Naive thymus-derived CD4-positive, alpha-beta T cell (primary cell): ENCODE measurements at regions not wholly inside any gene's neighbourhood (a gene's known extent, or its start where the extent isn't known, plus 50 kb on each side); places are given as distances from the start of the nearest gene placed in this dataset.
"Not testable (repeated sequence)": the region's sequence is repeated elsewhere in the genome, so short reads cannot be mapped to it uniquely, and the experiment has no call there.

ENCODE experiments used
- ATAC-seq: fragments of 150-1000 bp; cut with Tn5 transposase; 2 replicates; pipeline ENCODE4 v1.10.0; 2021; ENCODE audit warnings: mild to moderate bottlenecking, moderate library complexity
- CTCF ChIA-PET: fragments of 350-600 bp; sonication (Branson Sonifier 250); formaldehyde crosslinking; loops from one replicate; lab custom pipeline; 2021; ENCODE audit warnings: antibody characterized with exemption; lab: Charles Lee
- POLR2A ChIA-PET: fragments of 350-600 bp; sonication (Branson Sonifier 250); formaldehyde crosslinking; loops from one replicate; lab custom pipeline; 2021; ENCODE audit warnings: antibody characterized with exemption, inconsistent platforms; lab: Charles Lee
- DNase-seq, 9 donors: peaks; one replicate each; pipeline versions ENCODE4 v3.0.0 to v3.0.0-alpha.2; 2020 to 2022; ENCODE audit warnings: mixed read lengths in 1 of 9
- H3K27ac ChIP-seq: one replicate; pipeline ENCODE4 v1.7.0; 2013; ENCODE audit warnings: mild to moderate bottlenecking, low read depth, low read length, moderate library complexity
- H3K27me3 ChIP-seq, 2 donors: one replicate each; pipeline ENCODE4 v1.7.0; 2013; ENCODE audit warnings: low read length in 2 of 2, mild to moderate bottlenecking in 2 of 2, moderate library complexity in 2 of 2; ENCODE audit not compliant: control insufficient read depth in 2 of 2, insufficient read depth in 2 of 2
- H3K36me3 ChIP-seq, 3 experiments: 1 replicate in 2 of 3; 2 replicates in 1 of 3; pipeline ENCODE4 v1.7.0; 2013; ENCODE audit warnings: low read length in 3 of 3, mild to moderate bottlenecking in 3 of 3, moderate library complexity in 1 of 3; ENCODE audit not compliant: insufficient read depth in 3 of 3, control insufficient read depth in 2 of 3
- H3K4me1 ChIP-seq, 2 donors: one replicate each; pipeline ENCODE4 v1.7.0; 2013; ENCODE audit warnings: low read length in 2 of 2, mild to moderate bottlenecking in 2 of 2, moderate library complexity in 1 of 2; ENCODE audit not compliant: control insufficient read depth in 2 of 2, insufficient read depth in 2 of 2
- H3K4me3 ChIP-seq: 2 replicates; pipeline ENCODE4 v1.7.0; 2013; ENCODE audit warnings: mild to moderate bottlenecking, low read length
- H3K9me3 ChIP-seq, 3 experiments: 1 replicate in 2 of 3; 2 replicates in 1 of 3; pipeline ENCODE4 v1.7.0; 2013; ENCODE audit warnings: low read length in 3 of 3; ENCODE audit not compliant: control insufficient read depth in 2 of 3
- H3K27ac Mint-ChIP-seq, 9 donors: one replicate each; pipeline ENCODE4 v1.8.0; 2020 to 2022; ENCODE audit warnings: mixed read lengths in 9 of 9, mild to moderate bottlenecking in 8 of 9, moderate library complexity in 5 of 9, inconsistent platforms in 2 of 9
- H3K27me3 Mint-ChIP-seq, 5 donors: one replicate each; pipeline ENCODE4 v1.8.0; 2021 to 2022; ENCODE audit warnings: mixed read lengths in 5 of 5, mild to moderate bottlenecking in 1 of 5
- H3K36me3 Mint-ChIP-seq, 5 donors: one replicate each; pipeline ENCODE4 v1.8.0; 2020 to 2022; ENCODE audit warnings: mixed read lengths in 5 of 5, mild to moderate bottlenecking in 3 of 5, inconsistent platforms in 1 of 5
- H3K4me1 Mint-ChIP-seq, 7 donors: one replicate each; pipeline ENCODE4 v1.8.0; 2020 to 2022; ENCODE audit warnings: mixed read lengths in 7 of 7, mild to moderate bottlenecking in 3 of 7, inconsistent platforms in 1 of 7
- H3K4me3 Mint-ChIP-seq, 10 donors: one replicate each; pipeline ENCODE4 v1.8.0; 2020 to 2022; ENCODE audit warnings: mild to moderate bottlenecking in 10 of 10, mixed read lengths in 10 of 10, moderate library complexity in 6 of 10, inconsistent platforms in 2 of 10
- H3K9me3 Mint-ChIP-seq, 11 donors: one replicate each; pipeline ENCODE4 v1.8.0; 2020 to 2022; ENCODE audit warnings: mixed read lengths in 11 of 11, mild to moderate bottlenecking in 4 of 11, inconsistent platforms in 1 of 11, moderate library complexity in 1 of 11
- intact Hi-C, 2 donors: fragments of 100-400 bp; cut with micrococcal nuclease; formaldehyde crosslinking; loops; one replicate each; pipeline ENCODE4 v1.15.1; 2023

DNA sequence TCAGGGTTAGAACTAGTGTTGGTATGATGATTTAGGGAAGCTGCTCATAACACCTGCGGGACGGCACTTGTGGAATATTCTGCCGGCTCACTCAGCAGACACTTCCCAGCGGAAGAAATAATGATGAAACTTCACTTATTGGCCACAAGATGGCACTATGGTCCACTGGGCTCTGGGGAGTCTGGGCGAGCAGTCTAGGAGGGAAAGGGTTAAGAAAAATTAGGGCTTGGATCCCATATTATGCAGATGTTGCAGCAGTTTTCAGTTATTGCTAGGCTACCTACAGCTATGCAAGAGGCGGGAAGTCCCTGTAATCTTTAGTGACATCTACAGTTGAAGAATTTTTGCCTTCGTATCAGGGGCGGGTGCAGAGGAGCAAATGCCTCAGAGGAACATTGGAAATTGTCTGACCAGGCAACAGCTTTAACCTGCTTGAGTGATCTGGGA lies 238.7 kb upstream of the PRSS58 start:
- no peaks in the 10 kb centered on the region for H3K9me3 Mint-ChIP-seq
- Histone ChIP-seq H3K4me1 (peaks cover 5 to 46% of the 10 kb centered on the region in 2 donors), H3K4me3 (peak overlapping the region; percentile 30), H3K9me3 (no peaks in the 10 kb centered on the region), H3K27ac (peak overlapping the region; percentile 64), H3K36me3 (no peaks in the 10 kb centered on the region), H3K27me3 (no peaks in the 10 kb centered on the region)
- H3K4me1 Mint-ChIP-seq: peaks cover 15 to 72% (median 65%) of the 10 kb centered on the region in 7 donors
- intact Hi-C loops: loop anchor here (1.0 to 5.0 kb wide), 8 partner anchors 13 to 315 kb away; no protein-coding TSS in a partner anchor
- CTCF ChIA-PET: interaction anchor here (1.1 to 8.6 kb wide), 20 partner anchors 8 to 314 kb away, joined by 3 to 79 read pairs (median 8); no protein-coding TSS in a partner anchor
- H3K36me3 Mint-ChIP-seq: no peaks in the 10 kb centered on the region
- H3K4me3 Mint-ChIP-seq: peak overlapping the region; percentile 41 to 85 (median 70)
- DNase-seq: peak in 7 of 9 donors; percentile 39 to 58 (median 45)
- H3K27me3 Mint-ChIP-seq: peaks cover 0 to 9% (median 0%) of the 10 kb centered on the region in 5 donors
- H3K27ac Mint-ChIP-seq: peak overlapping the region; percentile 33 to 93 (median 77)
- peak; percentile 71 for ATAC-seq
- POLR2A ChIA-PET: interaction anchor here (0.6 to 6.5 kb wide), 10 partner anchors 13 to 339 kb away, joined by 3 to 51 read pairs (median 6); no protein-coding TSS in a partner anchor

DNA sequence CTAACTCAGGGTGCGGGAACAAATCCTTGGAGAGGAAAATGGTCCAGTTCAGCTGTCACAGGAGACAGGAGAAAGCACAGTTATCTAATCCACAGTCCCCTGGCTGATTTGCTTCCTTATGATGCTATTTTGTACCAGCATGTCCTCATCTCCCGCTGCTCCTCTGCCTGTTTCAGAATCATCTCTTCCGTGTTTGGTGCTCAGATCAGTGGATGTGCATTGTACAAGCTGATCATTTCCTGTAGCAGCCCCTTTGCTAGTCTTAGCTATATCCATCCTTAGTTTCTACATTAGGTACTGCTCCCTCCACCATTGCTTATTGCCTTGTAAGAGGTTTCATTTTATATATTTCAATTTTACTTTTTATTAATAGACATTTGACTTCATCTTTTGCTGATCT lies 238.0 kb upstream of the PRSS58 start:
- intact Hi-C loops: loop anchor here (1.0 to 5.0 kb wide), 8 partner anchors 13 to 315 kb away; no protein-coding TSS in a partner anchor
- Mint-ChIP-seq H3K4me3 (peak overlapping the region in 5 of 10 donors; percentile 51 to 85 (median 72)), H3K4me1 (peaks cover 15 to 69% (median 64%) of the 10 kb centered on the region in 7 donors), H3K27ac (peak overlapping the region in 5 of 9 donors; percentile 36 to 93 (median 70))
- H3K27me3 ChIP-seq, H3K36me3 Mint-ChIP-seq, H3K9me3 ChIP-seq, H3K36me3 ChIP-seq, ATAC-seq, H3K9me3 Mint-ChIP-seq, H3K27me3 Mint-ChIP-seq, H3K4me3 ChIP-seq, H3K27ac ChIP-seq, DNase-seq: not testable (repeated sequence)
- CTCF ChIA-PET: interaction anchor here (0.7 to 8.6 kb wide), 13 partner anchors 11 to 316 kb away, joined by 3 to 79 read pairs (median 12); no protein-coding TSS in a partner anchor
- POLR2A ChIA-PET: interaction anchor here (0.6 to 6.5 kb wide), 5 partner anchors 13 to 340 kb away, joined by 3 to 51 read pairs (median 8); no protein-coding TSS in a partner anchor
- peaks cover 3 to 39% of the 10 kb centered on the region in 2 donors for H3K4me1 ChIP-seq

DNA sequence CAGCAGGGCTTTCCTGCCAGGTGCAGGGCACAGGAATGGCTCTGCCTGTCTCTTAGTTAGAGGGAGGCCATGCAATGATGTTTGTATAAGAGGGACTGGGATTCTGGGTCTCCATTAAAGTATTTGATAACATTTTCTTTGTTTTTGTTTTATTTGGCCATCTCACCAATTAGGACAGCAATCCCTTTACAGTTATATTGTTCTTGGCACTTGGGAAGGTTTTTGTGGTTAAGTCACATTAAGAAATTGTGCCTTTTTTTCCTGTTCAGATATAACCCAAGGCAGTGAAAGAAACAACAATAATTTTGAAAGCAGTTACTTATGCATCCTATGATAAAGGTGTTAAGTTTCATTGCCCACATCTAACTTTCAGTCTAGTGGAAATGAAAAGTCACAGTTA lies 237.4 kb upstream of the PRSS58 start:
- H3K4me3 ChIP-seq, H3K27ac ChIP-seq, H3K36me3 Mint-ChIP-seq, DNase-seq, POLR2A ChIA-PET, H3K27me3 ChIP-seq, H3K27me3 Mint-ChIP-seq, H3K9me3 Mint-ChIP-seq, ATAC-seq, H3K36me3 ChIP-seq, H3K9me3 ChIP-seq: not testable (repeated sequence)
- peaks cover 15 to 63% (median 59%) of the 10 kb centered on the region in 7 donors for H3K4me1 Mint-ChIP-seq
- H3K4me3 Mint-ChIP-seq: peak overlapping the region in 1 of 10 donors; percentile 64
- H3K27ac Mint-ChIP-seq: peak overlapping the region in 4 of 9 donors; percentile 31 to 93 (median 53)
- intact Hi-C loops: loop anchor here in 1 of 2 donors (5.0 kb wide), 1 partner anchor 33 kb away; no protein-coding TSS in a partner anchor
- H3K4me1 ChIP-seq: peaks cover 0 to 34% of the 10 kb centered on the region in 2 donors
- CTCF ChIA-PET: interaction anchor here (0.7 to 8.6 kb wide), 13 partner anchors 10 to 341 kb away, joined by 3 to 79 read pairs (median 7); no protein-coding TSS in a partner anchor

DNA sequence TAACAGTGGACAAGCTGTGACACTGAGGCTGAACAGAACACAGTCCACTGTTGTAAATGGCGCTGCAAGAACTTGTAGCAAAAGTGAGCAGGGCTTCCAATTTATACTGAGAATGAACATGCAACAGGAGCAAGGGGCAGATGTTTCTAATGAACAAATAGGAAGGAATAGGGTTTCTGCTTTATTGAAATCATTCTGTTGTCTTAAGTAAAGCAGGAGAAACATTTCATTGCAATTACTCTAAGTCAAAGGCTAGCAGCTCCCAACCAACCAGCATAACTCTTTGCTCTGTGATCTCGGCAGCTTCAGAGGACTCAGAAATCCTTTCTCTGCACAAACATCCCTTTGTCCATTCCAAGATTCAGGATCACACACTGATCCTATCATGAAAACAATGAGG lies 236.2 kb upstream of the PRSS58 start:
- no peak overlapping the region for H3K27ac ChIP-seq
- H3K36me3 ChIP-seq: no peaks in the 10 kb centered on the region
- no peaks in the 10 kb centered on the region for H3K27me3 ChIP-seq
- ATAC-seq (no peak), DNase-seq (no peak)
- H3K4me1 Mint-ChIP-seq: peaks cover 12 to 50% (median 46%) of the 10 kb centered on the region in 7 donors
- peak overlapping the region in 1 of 9 donors; percentile 33 for H3K27ac Mint-ChIP-seq
- H3K4me1 ChIP-seq: peaks cover 0 to 21% of the 10 kb centered on the region in 2 donors
- H3K36me3 Mint-ChIP-seq: no peaks in the 10 kb centered on the region
- intact Hi-C loops: no loop called here
- H3K9me3 Mint-ChIP-seq: no peaks in the 10 kb centered on the region
- H3K9me3 ChIP-seq: no peaks in the 10 kb centered on the region
- POLR2A ChIA-PET: no interaction called here
- H3K4me3 ChIP-seq: no peak overlapping the region
- CTCF ChIA-PET: interaction anchor here (0.9 to 8.6 kb wide), 5 partner anchors 9 to 342 kb away, joined by 3 to 79 read pairs (median 6); no protein-coding TSS in a partner anchor
- H3K4me3 Mint-ChIP-seq: no peak overlapping the region
- H3K27me3 Mint-ChIP-seq: peaks cover 0 to 14% (median 0%) of the 10 kb centered on the region in 5 donors

DNA sequence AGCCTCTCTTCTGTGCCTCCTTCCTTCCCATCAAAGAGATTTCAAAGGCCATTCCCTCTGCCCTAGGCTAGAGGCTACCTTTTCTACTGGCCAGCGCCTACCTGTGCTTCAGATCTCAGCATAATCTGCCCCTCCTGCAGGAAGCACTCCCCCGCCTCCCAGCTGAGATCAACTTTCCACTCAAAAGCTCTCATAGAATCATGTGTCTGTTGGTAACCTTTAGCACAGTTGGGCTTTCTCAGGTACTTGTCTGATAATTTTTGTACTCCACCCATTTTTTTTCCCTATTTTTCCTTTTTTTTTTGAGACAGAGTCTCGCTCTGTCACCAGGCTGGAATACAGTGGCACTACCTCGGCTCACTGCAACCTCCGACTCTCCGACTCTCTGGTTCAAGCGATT lies 231.0 kb upstream of the PRSS58 start:
- H3K9me3 Mint-ChIP-seq: no peaks in the 10 kb centered on the region
- peak overlapping the region in 1 of 10 donors; percentile 49 for H3K4me3 Mint-ChIP-seq
- no peaks in the 10 kb centered on the region for H3K36me3 Mint-ChIP-seq
- CTCF ChIA-PET: interaction anchor here (1.8 kb wide), 1 partner anchor 9 kb away, joined by 9 read pairs; no protein-coding TSS in a partner anchor
- intact Hi-C loops: loop anchor here in 1 of 2 donors (10.0 kb wide), 1 partner anchor 514 kb away; the partner anchor contains the start of gene TAS2R38
- no peaks in the 10 kb centered on the region for H3K27me3 ChIP-seq
- H3K27ac ChIP-seq: no peak overlapping the region
- POLR2A ChIA-PET: interaction anchor here (1.8 kb wide), 1 partner anchor 318 kb away, joined by 3 read pairs; no protein-coding TSS in a partner anchor
- H3K4me1 ChIP-seq: peaks cover 0 to 4% of the 10 kb centered on the region in 2 donors
- H3K9me3 ChIP-seq: no peaks in the 10 kb centered on the region
- DNase-seq (no peak), ATAC-seq (no peak)
- H3K4me1 Mint-ChIP-seq: peaks cover 6 to 69% (median 50%) of the 10 kb centered on the region in 7 donors
- peaks cover 0 to 5% (median 0%) of the 10 kb centered on the region in 5 donors for H3K27me3 Mint-ChIP-seq
- H3K4me3 ChIP-seq: no peak overlapping the region
- no peaks in the 10 kb centered on the region for H3K36me3 ChIP-seq
- H3K27ac Mint-ChIP-seq: peak overlapping the region in 5 of 9 donors; percentile 3 to 78 (median 72)

DNA sequence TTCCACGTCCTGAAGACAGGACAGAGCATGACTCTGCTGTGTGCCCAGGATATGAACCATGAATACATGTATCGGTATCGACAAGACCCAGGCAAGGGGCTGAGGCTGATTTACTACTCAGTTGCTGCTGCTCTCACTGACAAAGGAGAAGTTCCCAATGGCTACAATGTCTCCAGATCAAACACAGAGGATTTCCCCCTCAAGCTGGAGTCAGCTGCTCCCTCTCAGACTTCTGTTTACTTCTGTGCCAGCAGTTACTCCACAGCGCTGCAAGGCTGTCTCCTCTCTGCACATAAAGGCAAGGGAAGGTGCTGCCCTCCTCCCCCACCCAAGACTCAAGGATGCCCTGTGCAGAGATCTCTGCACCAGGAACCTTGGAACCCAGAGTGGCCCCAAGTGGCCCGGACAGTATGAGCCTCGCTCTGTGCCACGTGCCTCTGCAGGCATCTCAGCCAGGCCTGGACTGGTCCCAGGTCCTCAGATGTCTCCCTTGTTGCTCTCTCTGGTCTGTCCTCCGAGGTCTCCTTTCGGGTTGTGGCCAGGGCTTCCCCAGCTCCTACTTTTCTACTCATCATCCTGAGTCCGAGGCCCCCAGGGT lies 230.3 kb upstream of the PRSS58 start:
- H3K27ac ChIP-seq: no peak overlapping the region
- DNase-seq (no peak), ATAC-seq (no peak)
- Mint-ChIP-seq H3K27me3 (peaks cover 0 to 5% (median 0%) of the 10 kb centered on the region in 5 donors), H3K27ac (peak overlapping the region in 4 of 9 donors; percentile 61 to 78 (median 68)), H3K4me3 (no peak overlapping the region), H3K36me3 (no peaks in the 10 kb centered on the region), H3K9me3 (no peaks in the 10 kb centered on the region), H3K4me1 (peaks cover 11 to 75% (median 57%) of the 10 kb centered on the region in 7 donors)
- H3K36me3 ChIP-seq: no peaks in the 10 kb centered on the region
- no peak overlapping the region for H3K4me3 ChIP-seq
- ChIA-PET POLR2A (interaction anchor here (0.7 to 1.8 kb wide), 3 partner anchors 9 to 319 kb away, joined by 3 read pairs; no protein-coding TSS in a partner anchor), CTCF (interaction anchor here (1.8 to 18.8 kb wide), 2 partner anchors 9 to 22 kb away, joined by 9 to 452 read pairs; no protein-coding TSS in a partner anchor)
- H3K4me1 ChIP-seq: peaks cover 0 to 11% of the 10 kb centered on the region in 2 donors
- intact Hi-C loops: loop anchor here in 1 of 2 donors (10.0 kb wide), 1 partner anchor 513 kb away; the partner anchor contains the start of gene TAS2R38
- H3K9me3 ChIP-seq: no peaks in the 10 kb centered on the region
- no peaks in the 10 kb centered on the region for H3K27me3 ChIP-seq
